Heart left ventricle (tissue), 16 donors: ENCODE measurements at regions not wholly inside any gene's neighbourhood (a gene's known extent, or its start where the extent isn't known, plus 50 kb on each side); places are given as distances from the start of the nearest gene placed in this dataset.

Experiments used
- ATAC-seq, 4 donors: fragments of 200-7000 bp; cut with Tn5 transposase; one replicate each; pipeline ENCODE4 v1.9.1; 2020 to 2022; ENCODE audit warnings: moderate library complexity in 4 of 4, mild to moderate bottlenecking in 3 of 4, moderate number of reproducible peaks in 1 of 4
- DNase-seq, 5 donors: peaks; one replicate each; pipeline ENCODE4 v3.0.0-alpha.2; 2020
- H3K27ac ChIP-seq, 12 donors: fragments of 200-600 bp; sonication (generic) in 4 of 12; one replicate each; pipeline versions ENCODE4 v1.5.0 to v1.8.0; 2016 to 2022; ENCODE audit warnings: mild to moderate bottlenecking in 2 of 12
- H3K27me3 ChIP-seq, 9 donors: fragments of 200-600 bp; sonication (generic) in 2 of 9; one replicate each; pipeline versions ENCODE4 v1.5.1 to v1.8.0; 2016 to 2022; ENCODE audit warnings: mild to moderate bottlenecking in 3 of 9
- H3K36me3 ChIP-seq, 9 donors: fragments of 200-600 bp; sonication (generic) in 2 of 9; one replicate each; pipeline versions ENCODE4 v1.5.0 to v1.8.0; 2018 to 2022; ENCODE audit warnings: mild to moderate bottlenecking in 2 of 9
- H3K4me1 ChIP-seq, 12 donors: fragments of 200-600 bp; sonication (generic) in 4 of 12; one replicate each; pipeline versions ENCODE4 v1.5.0 to v1.8.0; 2016 to 2022; ENCODE audit warnings: mild to moderate bottlenecking in 3 of 12
- H3K4me3 ChIP-seq, 12 donors: fragments of 200-600 bp; sonication (generic) in 4 of 12; one replicate each; pipeline versions ENCODE4 v1.5.0 to v1.8.0; 2017 to 2022; ENCODE audit warnings: mild to moderate bottlenecking in 9 of 12, moderate library complexity in 4 of 12
- H3K9me3 ChIP-seq, 12 donors: fragments of 200-600 bp; sonication (generic) in 4 of 12; one replicate each; pipeline versions ENCODE4 v1.5.0 to v1.8.0; 2016 to 2022; ENCODE audit warnings: mild to moderate bottlenecking in 1 of 12
- POLR2A ChIP-seq, 2 donors: fragments of 450-650 bp; IDR thresholded peaks; one replicate each; pipeline ENCODE4 v1.6.1; 2017; ENCODE audit warnings: antibody characterized with exemption in 2 of 2, mild to moderate bottlenecking in 2 of 2, moderate library complexity in 2 of 2
- WGBS, 4 donors: extraction: QIAGEN DNeasy Blood & Tissue Kit in 2 of 4; methylation state at CpG; one replicate each; pipeline versions ENCODE4 v1.1.5 to v1.1.7; 2013 to 2018; 5-methylcytosine and 5-hydroxymethylcytosine counted together
- intact Hi-C, 10 donors: fragments of 100-400 bp; cut with DNase I; formaldehyde crosslinking; loops; one replicate each; pipeline versions ENCODE4 v1.11.1 to v1.14.2; 2022
- TF ChIP-seq, protein P1 (sequence below), 12 donors: fragments of 200-600 bp; sonication (generic) in 4 of 12; IDR thresholded peaks; one replicate each; pipeline versions ENCODE4 v1.5.0 to v1.8.0; 2018 to 2022; ENCODE audit warnings: antibody characterized with exemption in 12 of 12, mild to moderate bottlenecking in 5 of 12
- donor health status: ischemic (EF 13 %, LVEDD 7.1; RV severe dilation, severe dysfunction).
- donor health status: healthy with polysubstance abuse.
- donor health status: DM: no; HTN: yes; CAD: no.
- donor health status: DM: no; HTN: no; CAD: no.
- donor health status: ischemic (EF 25% LVEDD 6.9; RV normal size, moderate dysfunction).
- donor health status: ischemic (EF 25% LVEDD 5.7; RV mildly dilated, moderate dysfunction).
- donor health status: healthy.
- donor health status: DM: yes; HTN: yes; CAD: no.
- donor health status: ischemic (EF 35%, LVEDD 5.7; RV mildly dilated, moderate dysfunction).
- donor health status: nonischemic (EF 11% LVEDD 7.7; RV severe dilation, severe dysfunction).
- donor health status: DM: yes; HTN: yes; CAD: no.
- donor health status: PGD.
- donor health status: ischemic (EF 29% LVEDD 5.4; RV normal size, mild dysfunction).
- donor health status: nonischemic (EF 23%, LVEDD 6.1; RV moderate dilation, normal function).

- peaks cover 0 to 21% (median 1%) of the 10 kb centered on the region in 12 donors for H3K9me3 ChIP-seq
- no peak overlapping the region for H3K4me3 ChIP-seq
- TF ChIP-seq, protein P1, sequence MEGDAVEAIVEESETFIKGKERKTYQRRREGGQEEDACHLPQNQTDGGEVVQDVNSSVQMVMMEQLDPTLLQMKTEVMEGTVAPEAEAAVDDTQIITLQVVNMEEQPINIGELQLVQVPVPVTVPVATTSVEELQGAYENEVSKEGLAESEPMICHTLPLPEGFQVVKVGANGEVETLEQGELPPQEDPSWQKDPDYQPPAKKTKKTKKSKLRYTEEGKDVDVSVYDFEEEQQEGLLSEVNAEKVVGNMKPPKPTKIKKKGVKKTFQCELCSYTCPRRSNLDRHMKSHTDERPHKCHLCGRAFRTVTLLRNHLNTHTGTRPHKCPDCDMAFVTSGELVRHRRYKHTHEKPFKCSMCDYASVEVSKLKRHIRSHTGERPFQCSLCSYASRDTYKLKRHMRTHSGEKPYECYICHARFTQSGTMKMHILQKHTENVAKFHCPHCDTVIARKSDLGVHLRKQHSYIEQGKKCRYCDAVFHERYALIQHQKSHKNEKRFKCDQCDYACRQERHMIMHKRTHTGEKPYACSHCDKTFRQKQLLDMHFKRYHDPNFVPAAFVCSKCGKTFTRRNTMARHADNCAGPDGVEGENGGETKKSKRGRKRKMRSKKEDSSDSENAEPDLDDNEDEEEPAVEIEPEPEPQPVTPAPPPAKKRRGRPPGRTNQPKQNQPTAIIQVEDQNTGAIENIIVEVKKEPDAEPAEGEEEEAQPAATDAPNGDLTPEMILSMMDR (IDR thresholded peaks at IDR 0.05): no peak
- no peak for TF ChIP-seq POLR2A (IDR thresholded peaks at IDR 0.05)
- H3K4me1 ChIP-seq: no peaks in the 10 kb centered on the region
- no peak for ATAC-seq
- no peak for DNase-seq
- H3K27ac ChIP-seq: no peak overlapping the region
- WGBS, 4 donors: 55 to 71% (median 62%) methylated on average over 3 of the region's 3 CpGs
- H3K27me3 ChIP-seq: no peaks in the 10 kb centered on the region
- no peaks in the 10 kb centered on the region for H3K36me3 ChIP-seq
- intact Hi-C loops: no loop called here
Observed at GRCh38 chr2:59701271-59701994, 852.0 kb downstream of the BCL11A start.

DNA sequence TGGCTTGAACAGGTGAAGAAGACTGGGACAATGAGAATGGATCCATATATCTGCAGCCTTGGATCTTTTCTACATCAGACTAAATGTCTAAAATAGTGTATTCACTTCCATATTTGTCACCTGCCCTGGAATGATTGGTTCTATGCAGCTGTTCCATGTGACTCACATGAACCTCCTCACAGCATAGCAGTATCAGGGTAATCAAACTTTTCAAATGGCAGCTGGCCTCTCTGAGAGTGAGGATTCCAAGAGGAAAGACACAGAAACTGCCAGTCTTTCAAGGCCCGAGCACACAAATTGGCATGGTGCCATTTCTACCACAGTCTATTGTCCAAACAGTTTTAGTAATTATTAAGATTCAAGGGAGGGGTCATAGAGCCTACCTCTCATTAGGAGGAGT lies 859.3 kb downstream of the BCL11A start:
- 44 to 64% (median 47%) methylated on average over 1 of the region's 1 CpG for WGBS, 4 donors
- Histone ChIP-seq H3K27me3 (no peaks in the 10 kb centered on the region), H3K27ac (no peak overlapping the region), H3K36me3 (no peaks in the 10 kb centered on the region), H3K9me3 (peaks cover 0 to 13% (median 7%) of the 10 kb centered on the region in 12 donors), H3K4me1 (no peaks in the 10 kb centered on the region), H3K4me3 (no peak overlapping the region)
- no peak for DNase-seq
- ATAC-seq: no peak
- intact Hi-C loops: no loop called here
- no peak for TF ChIP-seq POLR2A (IDR thresholded peaks at IDR 0.05)
- TF ChIP-seq, protein P1 (IDR thresholded peaks at IDR 0.05): no peak

DNA sequence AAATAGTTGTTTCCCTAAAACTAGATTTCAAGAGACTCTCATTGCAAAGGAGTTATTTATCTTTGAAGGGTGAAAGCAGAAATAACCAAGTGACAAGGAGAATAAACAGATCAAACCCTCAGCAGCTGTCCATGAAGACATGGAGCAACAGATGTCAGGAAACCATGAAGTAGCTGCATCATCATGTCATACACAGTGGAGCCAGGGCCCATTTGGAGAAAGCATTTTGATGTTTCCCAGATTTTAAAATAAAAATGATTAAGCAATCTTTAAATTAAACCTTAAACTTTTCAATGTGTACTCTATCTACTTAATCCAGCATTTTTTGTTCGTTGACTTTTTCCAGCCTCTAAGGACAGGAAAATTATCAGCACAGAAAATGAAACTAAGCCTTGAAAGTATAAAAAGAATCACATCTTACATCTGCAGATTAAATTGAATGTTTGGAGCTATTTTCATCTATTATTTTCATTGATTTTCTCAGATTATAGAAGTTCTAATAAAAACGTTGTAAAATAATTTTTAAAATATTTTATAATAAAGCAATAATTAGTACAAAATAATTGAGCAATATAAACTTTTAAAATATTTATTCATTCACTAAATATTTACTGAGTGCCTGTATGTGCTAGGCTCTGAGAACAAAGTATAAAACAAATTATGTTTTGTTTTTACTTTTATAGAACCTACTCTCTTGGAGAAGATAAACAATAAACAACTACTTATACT lies 860.1 kb downstream of the BCL11A start:
- H3K4me1 ChIP-seq: no peaks in the 10 kb centered on the region
- intact Hi-C loops: no loop called here
- ATAC-seq (no peak), DNase-seq (no peak)
- 39 to 48% (median 45%) methylated on average over 2 of the region's 2 CpGs for WGBS, 4 donors
- H3K4me3 ChIP-seq: no peak overlapping the region
- no peak overlapping the region for H3K27ac ChIP-seq
- no peaks in the 10 kb centered on the region for H3K27me3 ChIP-seq
- peaks cover 0 to 13% (median 7%) of the 10 kb centered on the region in 12 donors for H3K9me3 ChIP-seq
- TF ChIP-seq POLR2A (IDR thresholded peaks at IDR 0.05): no peak
- TF ChIP-seq, protein P1 (IDR thresholded peaks at IDR 0.05): no peak
- no peaks in the 10 kb centered on the region for H3K36me3 ChIP-seq

- Histone ChIP-seq H3K4me1 (no peaks in the 10 kb centered on the region), H3K27ac (no peak overlapping the region), H3K9me3 (peaks cover 0 to 12% (median 7%) of the 10 kb centered on the region in 12 donors), H3K27me3 (no peaks in the 10 kb centered on the region), H3K36me3 (no peaks in the 10 kb centered on the region), H3K4me3 (no peak overlapping the region)
- intact Hi-C loops: no loop called here
- ATAC-seq (no peak), DNase-seq (no peak)
- TF ChIP-seq, protein P1 (IDR thresholded peaks at IDR 0.05): no peak
- no peak for TF ChIP-seq POLR2A (IDR thresholded peaks at IDR 0.05)
- WGBS, 4 donors: 81 to 86% (median 84%) methylated on average over 3 of the region's 3 CpGs
Observed at GRCh38 chr2:59691518-59692190, 861.8 kb downstream of the BCL11A start.
